Stimulated activated naive CD8-positive, alpha-beta T cell treated with anti-CD3 and anti-CD28 coated beads, Interleukin-15, amount 100 ng/mL, for 72 hours (primary cell): ENCODE measurements at regions not wholly inside any gene's neighbourhood (a gene's known extent, or its start where the extent isn't known, plus 50 kb on each side); places are given as distances from the start of the nearest gene placed in this dataset.
"Not testable (repeated sequence)": the region's sequence is repeated elsewhere in the genome, so short reads cannot be mapped to it uniquely, and the experiment has no call there.

Source experiments
- ATAC-seq: fragments of 150-1000 bp; cut with Tn5 transposase; 2 replicates; pipeline ENCODE4 v1.10.0; 2021; ENCODE audit warnings: mild to moderate bottlenecking, moderate library complexity
- DNase-seq, 2 donors: peaks; one replicate each; pipeline ENCODE4 v3.0.0; 2021 to 2022
- H3K27ac Mint-ChIP-seq, 2 donors: one replicate each; pipeline ENCODE4 v1.8.0; 2022; ENCODE audit warnings: mild to moderate bottlenecking in 2 of 2, mixed read lengths in 2 of 2, moderate library complexity in 2 of 2
- H3K27me3 Mint-ChIP-seq: one replicate; pipeline ENCODE4 v1.8.0; 2022; ENCODE audit warnings: mixed read lengths
- H3K4me1 Mint-ChIP-seq: one replicate; pipeline ENCODE4 v1.8.0; 2022; ENCODE audit warnings: mild to moderate bottlenecking, mixed read lengths
- H3K4me3 Mint-ChIP-seq, 2 donors: one replicate each; pipeline ENCODE4 v1.8.0; 2022; ENCODE audit warnings: mild to moderate bottlenecking in 2 of 2, mixed read lengths in 2 of 2, moderate library complexity in 1 of 2
- H3K9me3 Mint-ChIP-seq, 2 donors: one replicate each; pipeline ENCODE4 v1.8.0; 2022; ENCODE audit warnings: mixed read lengths in 2 of 2

- Mint-ChIP-seq H3K4me1 (peaks cover 7% of the 10 kb centered on the region), H3K27ac (no peak overlapping the region), H3K9me3 (peaks cover 14 to 18% of the 10 kb centered on the region in 2 donors), H3K4me3 (no peak overlapping the region), H3K27me3 (no peaks in the 10 kb centered on the region)
- no peak for ATAC-seq
- DNase-seq = no peak
Measured at GRCh38 chr5:136446565-136446964, 81.2 kb upstream of the TRPC7 start.

DNA sequence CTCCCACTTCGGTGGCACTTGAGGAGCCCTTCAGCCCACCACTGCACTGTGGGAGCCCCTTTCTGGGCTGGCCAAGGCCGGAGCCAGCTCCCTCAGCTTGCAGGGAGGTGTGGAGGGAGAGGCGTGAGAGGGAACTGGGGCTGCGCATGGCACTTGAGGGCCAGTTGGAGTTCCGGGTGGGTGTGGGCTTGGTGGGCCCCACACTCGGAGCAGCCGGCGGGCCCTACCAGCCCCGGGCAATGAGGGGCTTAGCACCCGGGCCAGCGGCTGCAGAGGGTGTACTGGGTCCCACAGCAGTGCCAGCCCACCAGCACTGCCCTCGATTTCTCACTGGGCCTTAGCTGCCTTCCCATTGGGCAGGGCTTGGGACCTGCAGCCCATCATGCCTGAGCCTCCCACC is 78.8 kb upstream of the TRPC7 start:
- ATAC-seq, DNase-seq: not testable (repeated sequence)

GRCh38 chr5:136439367-136439766 is 74.0 kb upstream of the TRPC7 start:
- DNase-seq (no peak), ATAC-seq (no peak)
- Mint-ChIP-seq H3K4me1 (no peaks in the 10 kb centered on the region), H3K4me3 (no peak overlapping the region), H3K27ac (no peak overlapping the region), H3K9me3 (peaks cover 10 to 14% of the 10 kb centered on the region in 2 donors), H3K27me3 (no peaks in the 10 kb centered on the region)

More for the DNA sequence above, 78.8 kb upstream of the TRPC7 start:
- not testable (repeated sequence) for H3K27me3 Mint-ChIP-seq, H3K4me3 Mint-ChIP-seq, H3K27ac Mint-ChIP-seq, H3K9me3 Mint-ChIP-seq, H3K4me1 Mint-ChIP-seq

- Mint-ChIP-seq H3K9me3 (peaks cover 10 to 22% of the 10 kb centered on the region in 2 donors), H3K4me3 (no peak overlapping the region), H3K27ac (no peak overlapping the region), H3K27me3 (no peaks in the 10 kb centered on the region), H3K4me1 (no peaks in the 10 kb centered on the region)
- ATAC-seq (no peak), DNase-seq (no peak)
Measured at GRCh38 chr5:136435946-136436543, 70.7 kb upstream of the TRPC7 start.

DNA sequence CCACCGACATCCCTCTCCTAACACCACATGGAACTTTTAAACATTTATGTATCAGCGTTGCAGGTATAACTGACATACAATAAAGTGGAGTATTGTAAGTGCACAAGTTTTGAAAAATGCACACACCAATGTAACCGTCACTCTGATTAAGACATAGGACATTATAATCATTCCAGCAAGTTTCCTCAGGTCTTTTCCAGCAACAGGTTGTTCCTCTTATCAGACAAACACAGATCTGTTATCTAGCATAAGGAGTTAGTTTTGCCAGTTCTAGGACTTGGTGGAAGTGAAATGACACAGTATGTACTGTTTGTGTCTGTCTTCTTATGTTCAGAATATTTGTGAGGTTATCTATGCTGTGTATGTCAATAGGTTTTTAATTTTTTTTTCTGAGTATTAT is 69.5 kb upstream of the TRPC7 start:
- DNase-seq (no peak), ATAC-seq (no peak)
- H3K9me3 Mint-ChIP-seq = peaks cover 10 to 22% of the 10 kb centered on the region in 2 donors
- no peaks in the 10 kb centered on the region for H3K4me1 Mint-ChIP-seq
- H3K27ac Mint-ChIP-seq = no peak overlapping the region
- H3K4me3 Mint-ChIP-seq = no peak overlapping the region
- H3K27me3 Mint-ChIP-seq = no peaks in the 10 kb centered on the region

DNA sequence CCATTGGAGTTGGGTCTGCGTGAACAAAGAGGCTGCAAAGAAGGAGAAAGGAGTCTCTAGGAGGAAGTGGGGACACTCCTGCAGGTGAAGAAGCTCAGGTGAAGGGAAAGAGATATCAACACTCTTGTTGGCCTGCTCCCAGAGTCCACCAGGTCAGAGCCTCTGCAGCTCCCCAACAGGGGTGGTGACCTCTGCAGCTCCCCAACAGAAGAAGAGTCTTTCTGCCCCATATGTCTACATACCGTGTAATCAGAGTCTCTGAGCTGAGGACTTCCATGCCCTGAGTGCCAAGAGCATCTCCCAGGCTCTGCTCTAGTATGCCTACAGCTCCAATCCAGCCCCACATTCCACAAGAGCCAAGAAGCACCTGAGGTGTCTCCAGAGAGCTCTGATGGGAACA is 67.4 kb upstream of the TRPC7 start:
- H3K4me1 Mint-ChIP-seq = no peaks in the 10 kb centered on the region
- no peak for ATAC-seq
- no peak for DNase-seq
- H3K27me3 Mint-ChIP-seq = peaks cover 12% of the 10 kb centered on the region
- H3K27ac Mint-ChIP-seq = peak overlapping the region in 1 of 2 donors; percentile 29
- H3K4me3 Mint-ChIP-seq = no peak overlapping the region
- peaks cover 0 to 19% of the 10 kb centered on the region in 2 donors for H3K9me3 Mint-ChIP-seq

GRCh38 chr5:136430081-136430480 is 64.7 kb upstream of the TRPC7 start:
- peaks cover 12% of the 10 kb centered on the region for H3K27me3 Mint-ChIP-seq
- H3K4me3 Mint-ChIP-seq = no peak overlapping the region
- ATAC-seq = no peak
- peaks cover 0 to 25% of the 10 kb centered on the region in 2 donors for H3K9me3 Mint-ChIP-seq
- no peak overlapping the region for H3K27ac Mint-ChIP-seq
- DNase-seq = no peak
- H3K4me1 Mint-ChIP-seq = no peaks in the 10 kb centered on the region

- DNase-seq (no peak), ATAC-seq (no peak)
- H3K4me1 Mint-ChIP-seq = no peaks in the 10 kb centered on the region
- H3K9me3 Mint-ChIP-seq = peaks cover 0 to 13% of the 10 kb centered on the region in 2 donors
- peak overlapping the region in 1 of 2 donors; percentile 73 for H3K27ac Mint-ChIP-seq
- H3K4me3 Mint-ChIP-seq = no peak overlapping the region
- peaks cover 12% of the 10 kb centered on the region for H3K27me3 Mint-ChIP-seq
Measured at GRCh38 chr5:136427426-136427825, 62.1 kb upstream of the TRPC7 start.

- no peak overlapping the region for H3K27ac Mint-ChIP-seq
- H3K27me3 Mint-ChIP-seq = peaks cover 12% of the 10 kb centered on the region
- no peak for DNase-seq
- H3K9me3 Mint-ChIP-seq = peaks cover 0 to 13% of the 10 kb centered on the region in 2 donors
- no peaks in the 10 kb centered on the region for H3K4me1 Mint-ChIP-seq
- H3K4me3 Mint-ChIP-seq = no peak overlapping the region
- no peak for ATAC-seq
Measured at GRCh38 chr5:136425921-136426320, 60.6 kb upstream of the TRPC7 start.

DNA sequence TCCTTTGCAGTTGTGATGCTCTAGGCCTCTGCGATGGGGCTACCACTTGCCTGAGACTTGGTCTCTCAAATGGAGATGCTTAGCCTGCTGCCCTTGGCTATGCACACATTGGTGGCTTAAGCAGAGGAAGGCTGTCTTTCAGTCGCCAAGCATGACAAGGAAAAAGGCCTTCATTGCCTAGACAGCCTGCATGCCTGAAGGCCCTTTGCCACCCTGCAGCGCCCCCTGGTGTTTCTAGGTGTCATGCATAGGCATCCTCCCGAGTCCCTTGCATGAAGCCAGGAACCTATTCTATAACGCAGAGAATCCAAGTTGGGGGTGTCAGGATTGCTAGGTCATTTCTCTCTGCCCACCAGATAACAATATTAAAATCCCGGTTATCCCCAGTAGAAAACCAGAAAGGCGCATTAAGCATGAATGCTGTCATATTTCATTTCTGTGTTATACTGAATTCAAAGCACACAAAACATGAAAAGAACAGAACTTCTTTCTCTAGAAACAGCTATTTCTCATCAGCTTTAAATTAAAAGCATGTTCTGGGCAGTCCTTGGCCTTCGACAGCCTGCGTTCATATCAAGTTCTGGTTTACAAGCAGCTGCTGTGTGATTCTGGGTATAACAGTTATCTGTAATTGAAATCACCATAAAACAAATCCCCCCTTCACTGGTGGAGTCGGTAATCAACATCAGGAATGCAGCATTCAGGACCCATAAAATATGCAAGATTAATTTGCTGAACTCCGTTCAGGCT is 59.7 kb upstream of the TRPC7 start:
- no peak overlapping the region for H3K4me3 Mint-ChIP-seq
- ATAC-seq (no peak), DNase-seq (peak; percentile 34 to 39)
- peaks cover 12% of the 10 kb centered on the region for H3K27me3 Mint-ChIP-seq
- no peaks in the 10 kb centered on the region for H3K4me1 Mint-ChIP-seq
- H3K9me3 Mint-ChIP-seq = peaks cover 0 to 13% of the 10 kb centered on the region in 2 donors
- no peak overlapping the region for H3K27ac Mint-ChIP-seq

- Mint-ChIP-seq H3K4me3 (no peak overlapping the region), H3K4me1 (no peaks in the 10 kb centered on the region), H3K27ac (no peak overlapping the region), H3K9me3 (peaks cover 0 to 10% of the 10 kb centered on the region in 2 donors), H3K27me3 (peaks cover 6% of the 10 kb centered on the region)
- DNase-seq (no peak), ATAC-seq (no peak)
Measured at GRCh38 chr5:136423944-136424606, 58.7 kb upstream of the TRPC7 start.

DNA sequence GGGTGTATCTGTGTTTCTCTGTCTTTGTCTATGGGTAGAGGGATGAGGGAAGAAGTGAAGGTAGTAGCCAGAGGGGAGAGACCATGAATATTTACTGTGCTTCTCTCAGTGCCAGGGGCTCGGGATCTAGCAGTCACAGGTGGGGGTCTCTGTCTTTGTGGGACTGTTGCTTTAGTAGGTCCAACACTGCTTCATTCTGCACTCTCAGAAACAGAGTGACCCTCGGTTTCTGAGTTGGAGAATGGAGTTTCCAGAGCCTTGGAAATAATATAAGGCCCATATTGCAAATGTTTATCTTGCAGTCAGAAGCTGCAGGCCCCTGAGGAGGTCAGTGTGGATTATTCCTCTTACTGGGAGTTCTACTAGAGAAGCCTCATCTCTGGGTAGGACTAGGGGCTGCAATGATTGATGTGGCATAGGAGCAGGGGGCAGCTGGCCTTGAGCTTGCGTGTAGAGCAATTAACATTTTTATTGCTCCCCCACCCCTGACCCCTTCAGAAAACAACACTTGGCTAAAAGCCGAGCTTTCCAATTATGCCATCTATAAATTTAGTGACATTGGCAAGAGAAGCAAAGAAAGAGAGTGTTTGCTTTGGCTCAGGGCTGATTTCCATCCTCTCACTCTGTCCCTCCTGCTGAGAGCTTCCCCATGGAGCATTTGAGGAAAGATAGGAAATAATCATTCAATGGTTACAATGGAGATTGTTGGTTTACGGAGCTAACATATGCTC is 55.0 kb upstream of the TRPC7 start:
- Mint-ChIP-seq H3K27me3 (no peaks in the 10 kb centered on the region), H3K9me3 (peaks cover 5 to 11% of the 10 kb centered on the region in 2 donors), H3K4me1 (no peaks in the 10 kb centered on the region), H3K27ac (no peak overlapping the region), H3K4me3 (no peak overlapping the region)
- ATAC-seq (no peak), DNase-seq (no peak)

DNA sequence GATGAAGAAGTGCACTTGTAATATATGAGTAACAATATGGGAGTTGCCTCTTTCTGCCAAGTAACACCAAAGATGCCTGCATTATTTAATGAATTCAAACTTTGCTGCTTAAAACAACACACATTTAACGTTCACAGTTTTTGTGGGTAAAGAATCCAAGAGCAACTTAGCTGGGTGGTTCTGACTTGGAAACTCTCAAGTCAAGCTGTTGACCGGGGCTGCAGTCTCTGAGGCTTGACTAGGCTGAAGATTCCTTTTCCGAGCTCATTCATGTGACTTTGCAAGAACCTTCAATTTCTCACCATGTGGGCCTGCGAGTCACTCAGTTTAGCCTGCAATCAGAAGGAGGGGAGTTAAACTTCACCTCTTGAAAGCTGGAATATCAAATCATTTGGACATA is 53.0 kb upstream of the TRPC7 start:
- peaks cover 8% of the 10 kb centered on the region for H3K27me3 Mint-ChIP-seq

More for the DNA sequence above, 53.0 kb upstream of the TRPC7 start:
- H3K4me1 Mint-ChIP-seq = no peaks in the 10 kb centered on the region
- ATAC-seq (no peak), DNase-seq (no peak)
- H3K27ac Mint-ChIP-seq = no peak overlapping the region
- H3K4me3 Mint-ChIP-seq = no peak overlapping the region
- H3K9me3 Mint-ChIP-seq = peaks cover 5 to 11% of the 10 kb centered on the region in 2 donors
